ENCODE measurements at regions not wholly inside any gene's neighbourhood (a gene's known extent, or its start where the extent isn't known, plus 50 kb on each side); places are given as distances from the start of the nearest gene placed in this dataset.
"Not testable (repeated sequence)": the region's sequence is repeated elsewhere in the genome, so short reads cannot be mapped to it uniquely, and the experiment has no call there.

- Histone ChIP-seq H3K27ac (no peak overlapping the region), H3K9me3 (no peaks in the 10 kb centered on the region), H3K4me1 (no peaks in the 10 kb centered on the region), H3K27me3 (no peaks in the 10 kb centered on the region), H3K36me3 (no peaks in the 10 kb centered on the region), H3K4me3 (no peak overlapping the region)
- no peak for DNase-seq
- no peak for TF ChIP-seq POLR2A (IDR thresholded peaks at IDR 0.05)
- no peak for TF ChIP-seq CTCF (IDR thresholded peaks at IDR 0.05)
Measured at GRCh38 chr2:16939771-16940170, 274.1 kb upstream of the CYRIA start.

GRCh38 chr2:16933355-16933754 lies 267.7 kb upstream of the CYRIA start:
- no peak for TF ChIP-seq CTCF (IDR thresholded peaks at IDR 0.05)
- TF ChIP-seq POLR2A (IDR thresholded peaks at IDR 0.05): no peak
- H3K27ac ChIP-seq: no peak overlapping the region
- H3K4me3 ChIP-seq: no peak overlapping the region
- no peaks in the 10 kb centered on the region for H3K4me1 ChIP-seq
- no peaks in the 10 kb centered on the region for H3K9me3 ChIP-seq
- no peak for DNase-seq
- H3K36me3 ChIP-seq: no peaks in the 10 kb centered on the region
- no peaks in the 10 kb centered on the region for H3K27me3 ChIP-seq

GRCh38 chr2:16932826-16933225 lies 267.2 kb upstream of the CYRIA start:
- no peak overlapping the region for H3K4me3 ChIP-seq
- TF ChIP-seq CTCF (IDR thresholded peaks at IDR 0.05) (no peak), POLR2A (IDR thresholded peaks at IDR 0.05) (no peak)
- no peaks in the 10 kb centered on the region for H3K4me1 ChIP-seq
- no peaks in the 10 kb centered on the region for H3K36me3 ChIP-seq
- DNase-seq: no peak
- H3K9me3 ChIP-seq: no peaks in the 10 kb centered on the region
- H3K27ac ChIP-seq: no peak overlapping the region
- H3K27me3 ChIP-seq: no peaks in the 10 kb centered on the region

GRCh38 chr2:16931441-16931840 lies 265.8 kb upstream of the CYRIA start:
- Histone ChIP-seq H3K27me3 (no peaks in the 10 kb centered on the region), H3K4me1 (no peaks in the 10 kb centered on the region), H3K4me3 (no peak overlapping the region), H3K36me3 (no peaks in the 10 kb centered on the region), H3K9me3 (no peaks in the 10 kb centered on the region), H3K27ac (no peak overlapping the region)
- TF ChIP-seq CTCF (IDR thresholded peaks at IDR 0.05) (no peak), POLR2A (IDR thresholded peaks at IDR 0.05) (no peak)
- DNase-seq: no peak

- Histone ChIP-seq H3K4me1 (no peaks in the 10 kb centered on the region), H3K27ac (no peak overlapping the region), H3K9me3 (no peaks in the 10 kb centered on the region), H3K4me3 (no peak overlapping the region), H3K27me3 (no peaks in the 10 kb centered on the region), H3K36me3 (no peaks in the 10 kb centered on the region)
- TF ChIP-seq POLR2A (IDR thresholded peaks at IDR 0.05): no peak
- TF ChIP-seq CTCF (IDR thresholded peaks at IDR 0.05): no peak
- DNase-seq: no peak
Measured at GRCh38 chr2:16927398-16927797, 261.8 kb upstream of the CYRIA start.

GRCh38 chr2:16925145-16925544 lies 259.5 kb upstream of the CYRIA start:
- no peak for DNase-seq
- Histone ChIP-seq H3K27ac (no peak overlapping the region), H3K4me3 (no peak overlapping the region), H3K9me3 (no peaks in the 10 kb centered on the region), H3K36me3 (no peaks in the 10 kb centered on the region), H3K4me1 (no peaks in the 10 kb centered on the region), H3K27me3 (no peaks in the 10 kb centered on the region)
- no peak for TF ChIP-seq CTCF (IDR thresholded peaks at IDR 0.05)
- TF ChIP-seq POLR2A (IDR thresholded peaks at IDR 0.05): no peak

GRCh38 chr2:16915341-16915755 lies 249.7 kb upstream of the CYRIA start:
- not testable (repeated sequence) for H3K4me3 ChIP-seq, H3K27me3 ChIP-seq, H3K4me1 ChIP-seq, H3K9me3 ChIP-seq, H3K27ac ChIP-seq, DNase-seq, H3K36me3 ChIP-seq
